NCI-H446 treated with DMSO at 0.1 percent for 48 hours (cell line): ENCODE measurements at regions not wholly inside any gene's neighbourhood (a gene's known extent, or its start where the extent isn't known, plus 50 kb on each side); places are given as distances from the start of the nearest gene placed in this dataset.
"Not testable (repeated sequence)": the region's sequence is repeated elsewhere in the genome, so short reads cannot be mapped to it uniquely, and the experiment has no call there.

ENCODE experiments used
- DNase-seq: peaks from one replicate; lab custom pipeline; 2025; lab: John Stamatoyannopoulos, UW

DNA sequence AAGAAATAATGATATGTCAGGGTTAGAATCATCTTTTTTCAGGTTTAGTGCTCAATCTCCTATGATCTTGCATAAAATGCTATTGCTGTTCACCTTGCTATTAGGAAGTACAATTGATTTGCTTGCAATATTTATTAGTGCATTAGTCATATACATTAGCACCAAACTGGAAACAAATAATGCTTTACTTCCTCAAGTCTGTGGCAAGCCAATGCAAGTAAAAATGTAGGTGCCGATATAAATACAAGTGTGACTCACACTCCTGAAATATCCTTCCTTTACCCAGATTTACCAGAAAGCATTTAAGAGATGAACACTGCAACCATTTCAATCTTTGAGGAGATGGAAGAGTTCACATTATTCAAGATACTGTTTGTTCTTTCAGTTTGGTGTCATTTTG, 1487.7 kb upstream of the ADGRL3 start:
- DNase-seq, result no peak

- DNase-seq, result not testable (repeated sequence)
Observed at GRCh38 chr4:59724286-59724685, 1475.8 kb upstream of the ADGRL3 start.

DNA sequence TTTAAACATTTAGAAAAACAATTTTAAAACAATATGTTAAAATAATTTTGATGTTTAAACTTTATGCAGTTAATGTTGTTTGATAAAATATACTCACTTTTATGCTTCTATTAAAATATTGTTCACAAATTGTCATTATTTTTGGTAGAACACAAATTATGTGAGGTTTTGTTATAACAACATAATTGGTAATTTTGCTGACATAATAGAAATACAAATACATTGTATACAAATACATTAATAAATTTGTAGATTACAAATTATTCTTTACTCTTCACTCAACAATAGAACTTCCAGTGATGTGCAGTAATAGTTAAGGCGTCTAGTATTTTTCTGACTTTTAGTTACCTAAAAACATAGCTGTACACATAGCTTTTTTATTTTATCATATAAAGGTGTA, 1472.4 kb upstream of the ADGRL3 start:
- no peak for DNase-seq

- DNase-seq, result no peak
Observed at GRCh38 chr4:59728496-59728895, 1471.6 kb upstream of the ADGRL3 start.

GRCh38 chr4:59729321-59729720, 1470.8 kb upstream of the ADGRL3 start:
- DNase-seq, result no peak

DNA sequence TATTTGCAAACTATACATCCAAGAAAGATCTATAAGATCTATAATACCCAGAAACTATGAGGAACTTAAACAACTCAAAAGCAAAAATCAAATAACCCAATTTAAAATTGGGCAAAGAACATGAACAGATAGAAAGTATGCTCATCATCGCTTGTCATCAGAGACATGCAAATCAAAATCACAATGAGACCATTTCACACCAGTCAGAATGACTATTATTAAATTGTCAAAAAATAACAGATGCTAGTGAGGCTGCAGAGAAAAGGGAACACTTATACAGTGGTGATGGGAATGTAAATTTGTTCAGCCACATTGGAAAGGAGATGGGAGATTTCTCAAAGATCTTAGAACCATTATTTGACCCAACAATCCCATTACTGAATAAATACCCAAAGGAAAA, 1451.7 kb upstream of the ADGRL3 start:
- DNase-seq, result no peak

DNA sequence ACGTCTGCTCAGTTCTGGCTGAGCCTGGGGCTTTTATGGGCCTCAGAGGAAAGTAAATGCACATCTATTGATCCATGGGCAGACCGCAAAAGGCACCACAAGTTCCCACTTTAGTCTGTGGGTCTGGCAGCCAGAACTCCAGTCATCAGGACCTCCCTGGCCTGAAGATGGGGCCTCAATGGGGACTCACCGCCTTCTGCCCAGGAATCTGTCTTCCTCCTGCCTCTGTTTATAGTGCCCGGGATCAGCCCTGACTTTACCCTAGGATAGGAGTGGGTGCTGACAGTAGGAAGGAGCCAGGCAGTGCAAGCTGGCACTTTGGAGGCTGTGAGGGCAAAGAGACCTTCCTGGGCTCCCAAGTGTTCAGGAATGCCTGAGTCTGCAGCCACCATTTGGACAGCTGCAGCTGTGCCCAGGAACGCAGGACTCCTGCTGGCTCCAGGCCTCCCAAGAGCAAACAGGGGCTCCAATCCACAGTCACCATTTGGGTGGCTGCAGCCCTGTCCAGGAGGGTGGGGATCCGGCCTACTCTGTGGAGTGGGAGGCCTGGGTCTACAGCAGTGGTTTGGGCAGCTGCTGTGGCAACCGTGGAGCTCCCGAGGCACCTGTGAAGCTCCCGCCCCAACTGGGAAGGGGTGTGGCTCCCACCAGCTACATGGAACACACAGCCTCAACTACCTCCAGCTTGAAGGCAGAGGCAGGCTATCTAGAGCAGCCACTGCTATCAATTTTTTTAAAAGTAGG, 1440.9 kb upstream of the ADGRL3 start:
- DNase-seq, result no peak

DNA sequence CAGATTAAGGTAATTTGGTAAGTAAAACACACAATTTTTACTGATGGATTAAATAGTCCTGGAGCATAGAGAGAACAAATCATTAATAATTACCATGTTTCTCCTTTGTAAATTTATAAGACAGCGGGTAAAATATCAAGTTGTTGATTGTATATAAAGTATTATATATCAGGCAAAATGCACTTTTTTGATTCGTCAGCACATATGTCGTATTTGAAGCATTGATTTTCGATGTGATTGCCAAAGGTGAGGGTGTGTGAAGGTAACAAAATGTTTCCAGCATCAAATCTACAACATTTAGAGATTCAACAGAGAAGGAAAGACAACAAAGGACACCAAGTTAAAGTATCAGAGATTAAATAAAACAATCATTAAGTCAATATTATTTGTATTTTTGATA, 1437.8 kb upstream of the ADGRL3 start:
- no peak for DNase-seq

DNA sequence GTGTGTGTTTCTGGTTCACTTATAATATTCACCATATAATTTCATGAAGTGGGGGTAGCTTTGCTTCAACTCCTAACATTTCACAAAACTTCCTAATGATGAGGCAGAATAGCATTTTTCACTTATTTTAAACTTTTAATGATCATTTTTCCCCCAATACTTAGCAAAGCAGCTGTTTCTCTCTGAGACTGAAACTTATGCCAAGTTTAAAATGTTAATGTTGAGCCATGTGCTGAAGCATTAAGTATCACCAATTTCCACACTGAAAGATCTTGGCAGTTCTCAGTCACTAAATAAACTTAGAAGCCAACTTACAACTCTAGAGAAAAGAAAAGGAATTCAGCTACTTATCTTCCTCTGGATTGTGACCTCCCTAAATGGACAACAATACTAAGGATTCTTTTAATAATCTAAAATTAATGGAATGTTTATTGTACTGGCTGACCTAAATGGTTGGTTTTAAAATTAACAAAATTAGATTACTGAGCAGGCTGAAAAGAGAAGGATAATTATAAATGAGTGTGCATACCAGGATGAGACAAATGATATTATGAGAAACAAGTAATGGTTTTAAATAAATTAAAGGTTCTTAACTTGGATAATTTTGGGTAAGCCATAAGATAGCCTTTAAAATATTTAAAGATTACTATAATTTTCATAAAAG, 1429.4 kb upstream of the ADGRL3 start:
- DNase-seq, result no peak

DNA sequence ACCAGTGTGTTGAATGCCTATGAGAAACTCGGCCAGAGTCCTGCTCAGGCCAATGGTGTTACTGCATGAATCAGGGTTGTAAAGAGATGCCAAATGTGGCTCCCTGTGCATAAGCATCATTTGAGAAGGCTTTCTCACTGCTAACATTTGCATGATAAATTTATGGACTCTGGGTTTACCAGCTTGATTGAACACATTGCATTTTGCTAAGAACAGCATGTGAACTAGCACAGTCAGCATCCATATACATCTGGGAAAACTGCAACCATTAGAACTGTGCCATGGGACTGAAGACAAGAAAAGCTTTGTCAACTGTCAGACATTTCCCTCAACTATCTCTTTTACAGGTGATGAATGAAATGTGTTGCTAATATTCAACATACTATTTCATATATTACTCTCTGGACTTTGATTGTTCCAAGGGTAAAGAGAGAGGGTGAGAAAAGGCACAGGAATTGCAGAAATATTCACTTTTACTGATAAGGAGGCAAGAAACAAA, 1427.4 kb upstream of the ADGRL3 start:
- DNase-seq, result no peak

DNA sequence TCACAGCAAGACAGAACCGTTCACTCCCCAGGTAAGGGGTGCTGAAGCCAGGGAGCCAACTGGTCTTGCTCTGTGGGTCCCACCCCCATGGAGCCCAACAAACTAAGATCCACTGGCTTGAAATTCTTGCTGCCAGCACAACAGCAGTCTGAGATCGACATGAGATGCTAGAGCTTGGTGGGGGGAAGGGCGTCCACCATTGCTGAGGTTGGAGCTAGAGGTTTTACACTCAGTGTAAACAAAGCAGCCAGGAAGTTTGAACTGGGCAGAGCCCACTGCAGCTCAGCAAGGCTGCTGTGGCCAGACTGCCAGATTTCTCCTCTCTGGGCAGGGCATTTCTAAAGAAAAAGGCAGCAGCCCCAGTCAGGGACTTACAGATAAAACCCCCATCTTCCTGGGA, 1419.9 kb upstream of the ADGRL3 start:
- DNase-seq, result not testable (repeated sequence)

DNA sequence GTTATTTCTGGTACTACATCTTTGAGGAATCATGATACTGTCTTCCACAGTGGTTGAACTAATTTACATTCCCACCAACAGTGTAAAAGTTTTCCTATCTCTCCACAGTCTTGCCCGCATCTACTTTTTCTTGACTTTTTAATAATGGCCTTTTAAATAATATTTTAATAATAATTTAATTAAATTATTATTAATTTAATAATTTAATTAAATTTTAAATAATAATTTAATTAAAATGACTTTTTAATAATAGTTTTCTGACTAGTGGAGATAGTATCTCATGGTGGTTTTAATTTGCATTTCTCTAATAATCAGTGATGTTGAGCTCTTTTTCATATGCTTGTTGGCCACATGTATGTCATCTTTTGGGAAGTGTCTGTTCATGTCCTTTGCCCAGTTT, 1395.0 kb upstream of the ADGRL3 start:
- DNase-seq, result no peak

GRCh38 chr4:59814402-59815010, 1385.6 kb upstream of the ADGRL3 start:
- DNase-seq, result no peak

GRCh38 chr4:59818656-59819055, 1381.5 kb upstream of the ADGRL3 start:
- DNase-seq, result no peak

- DNase-seq, result no peak
Observed at GRCh38 chr4:59823311-59823710, 1376.8 kb upstream of the ADGRL3 start.

DNA sequence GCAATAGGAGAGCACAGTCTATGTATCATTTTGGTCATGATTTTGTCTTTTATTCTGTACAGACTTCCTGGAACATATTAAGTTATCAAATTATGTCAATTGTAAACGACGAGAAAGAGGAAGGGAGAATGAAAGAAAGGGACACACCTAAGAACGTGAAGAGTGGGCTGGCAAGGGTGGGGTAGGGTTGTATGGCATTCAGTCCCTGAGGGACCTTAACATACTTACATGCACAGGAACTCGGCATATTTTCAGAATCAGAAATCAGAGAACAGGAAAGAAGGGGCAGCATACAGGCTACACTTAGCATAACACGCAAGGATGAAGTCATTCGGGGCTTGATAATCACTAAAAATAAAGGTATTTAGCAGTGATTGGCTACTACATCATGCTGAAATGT, 1375.0 kb upstream of the ADGRL3 start:
- no peak for DNase-seq

GRCh38 chr4:59831746-59832145, 1368.4 kb upstream of the ADGRL3 start:
- no peak for DNase-seq

DNA sequence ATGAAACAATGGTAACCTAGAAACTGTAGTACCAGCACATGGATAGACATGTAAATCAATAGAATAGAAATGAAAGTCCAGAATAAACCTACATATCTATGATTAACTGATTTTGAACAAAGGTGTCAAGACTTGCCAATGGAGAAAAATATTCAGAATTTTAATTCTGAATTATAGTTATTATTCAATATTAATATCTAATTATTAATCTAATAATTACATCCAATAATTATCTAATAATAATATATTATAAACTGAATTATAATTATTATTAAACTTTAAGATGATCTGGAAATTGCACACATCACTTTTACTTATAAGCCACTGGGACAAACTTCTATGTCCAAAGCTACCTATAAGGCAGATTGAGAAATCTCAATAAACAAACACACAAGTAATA, 1365.2 kb upstream of the ADGRL3 start:
- no peak for DNase-seq

DNA sequence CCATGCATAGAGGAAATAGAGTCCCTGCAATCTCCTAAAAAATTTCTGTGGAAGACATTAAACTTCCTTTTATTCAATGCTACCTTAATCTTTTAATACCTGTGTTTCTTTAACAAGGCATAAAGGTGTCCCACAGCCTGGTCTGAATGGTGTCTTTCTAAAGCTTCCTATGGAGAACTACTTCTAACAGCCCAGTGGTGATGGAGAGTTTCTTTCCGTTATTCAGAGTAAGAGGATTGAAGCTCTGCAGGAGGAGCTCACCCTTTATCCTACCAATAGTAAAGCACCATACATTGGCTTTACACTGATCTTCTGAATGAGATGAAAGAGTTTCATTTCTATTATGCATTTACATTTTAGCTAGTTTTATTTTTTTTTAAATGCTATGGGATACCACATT, 1362.4 kb upstream of the ADGRL3 start:
- DNase-seq, result no peak

- DNase-seq, result no peak
Observed at GRCh38 chr4:59838236-59838635, 1361.9 kb upstream of the ADGRL3 start.

GRCh38 chr4:59841698-59842097, 1358.4 kb upstream of the ADGRL3 start:
- DNase-seq, result no peak

DNA sequence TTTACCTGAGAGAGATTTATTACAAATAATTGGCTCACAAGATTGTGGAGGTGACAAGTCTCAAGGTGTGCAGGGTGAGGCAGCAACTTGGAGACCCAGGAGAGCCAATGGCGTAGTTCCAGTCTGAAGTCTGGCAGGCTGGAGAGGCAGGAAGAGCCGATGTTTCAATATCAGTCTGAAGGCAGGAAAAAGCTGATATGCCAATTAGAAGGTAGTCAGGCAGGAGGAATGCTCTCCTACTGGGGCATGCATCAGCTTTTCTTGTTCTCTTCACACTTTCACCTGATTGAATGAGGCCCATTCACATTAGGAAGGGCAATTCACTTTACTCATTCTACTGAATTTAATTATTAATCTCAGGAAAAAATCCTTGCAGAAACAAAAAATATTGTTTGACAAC, 1351.7 kb upstream of the ADGRL3 start:
- DNase-seq, result no peak

- no peak for DNase-seq
Observed at GRCh38 chr4:59855630-59856352, 1344.3 kb upstream of the ADGRL3 start.
